Liver (tissue), 8 donors: ENCODE measurements at regions not wholly inside any gene's neighbourhood (a gene's known extent, or its start where the extent isn't known, plus 50 kb on each side); places are given as distances from the start of the nearest gene placed in this dataset.

Source experiments
- DNase-seq: peaks from one replicate; pipeline ENCODE4 v3.0.0-alpha.2; 2017; ENCODE audit warnings: low spot score
- H3K27ac ChIP-seq, 2 donors: one replicate each; pipeline ENCODE4 v1.7.0; 2013; ENCODE audit warnings: inconsistent platforms in 2 of 2, low read length in 2 of 2, control low read depth in 1 of 2, low read depth in 1 of 2, mild to moderate bottlenecking in 1 of 2
- H3K27me3 ChIP-seq, 4 donors: one replicate each; pipeline versions ENCODE4 v1.6.1 to v1.7.0; 2013; ENCODE audit warnings: low read length in 3 of 4, inconsistent platforms in 1 of 4, mild to moderate bottlenecking in 1 of 4, moderate library complexity in 1 of 4; ENCODE audit not compliant: control insufficient read depth in 4 of 4, insufficient read depth in 4 of 4
- H3K36me3 ChIP-seq, 4 donors: one replicate each; pipeline versions ENCODE4 v1.6.1 to v1.7.0; 2013; ENCODE audit warnings: low read length in 3 of 4, mild to moderate bottlenecking in 3 of 4, low read depth in 1 of 4, moderate library complexity in 1 of 4; ENCODE audit not compliant: control insufficient read depth in 4 of 4, insufficient read depth in 3 of 4
- H3K4me1 ChIP-seq, 4 donors: one replicate each; pipeline versions ENCODE4 v1.6.1 to v1.7.0; 2013; ENCODE audit warnings: low read length in 3 of 4, mild to moderate bottlenecking in 3 of 4, moderate library complexity in 1 of 4; ENCODE audit not compliant: control insufficient read depth in 4 of 4, insufficient read depth in 4 of 4
- H3K4me3 ChIP-seq, 3 donors: one replicate each; pipeline versions ENCODE4 v1.6.1 to v1.7.0; 2013; ENCODE audit warnings: low read length in 3 of 3, control low read depth in 1 of 3, low read depth in 1 of 3, mild to moderate bottlenecking in 1 of 3
- H3K9ac ChIP-seq, 2 donors: one replicate each; pipeline ENCODE4 v1.7.0; 2013; ENCODE audit warnings: low read length in 2 of 2, mild to moderate bottlenecking in 2 of 2, moderate library complexity in 2 of 2, control low read depth in 1 of 2, low read depth in 1 of 2
- H3K9me3 ChIP-seq, 4 donors: one replicate each; pipeline versions ENCODE4 v1.6.1 to v1.7.0; 2013; ENCODE audit warnings: low read length in 3 of 4; ENCODE audit not compliant: control insufficient read depth in 4 of 4
- EGR1 ChIP-seq, 2 donors: IDR thresholded peaks; 2 replicates each; pipeline ENCODE4 v1.6.1; 2016 to 2018; ENCODE audit warnings: antibody characterized with exemption in 2 of 2, low read depth in 2 of 2
- FOXA2 ChIP-seq: IDR thresholded peaks from 2 replicates; pipeline ENCODE4 v1.6.1; 2016; ENCODE audit warnings: antibody characterized with exemption
- GABPA ChIP-seq, 2 donors: IDR thresholded peaks in 1 of 2; conservative IDR thresholded peaks in 1 of 2; 2 replicates each; pipeline ENCODE4 v1.6.1; 2016; ENCODE audit warnings: antibody characterized with exemption in 2 of 2, mild to moderate bottlenecking in 1 of 2, moderate library complexity in 1 of 2
- HNF4A ChIP-seq, 2 donors: conservative IDR thresholded peaks; 2 replicates each; pipeline ENCODE4 v1.6.1; 2016; ENCODE audit warnings: antibody characterized with exemption in 2 of 2, mild to moderate bottlenecking in 2 of 2
- HNF4G ChIP-seq: IDR thresholded peaks from 2 replicates; pipeline ENCODE4 v1.6.1; 2016; ENCODE audit warnings: antibody characterized with exemption
- JUND ChIP-seq, 2 donors: IDR thresholded peaks; 2 replicates each; pipeline ENCODE4 v1.6.1; 2016; ENCODE audit warnings: antibody characterized with exemption in 2 of 2
- NR2F2 ChIP-seq: IDR thresholded peaks from 2 replicates; pipeline ENCODE4 v1.6.1; 2016; ENCODE audit warnings: antibody characterized with exemption
- RAD21 ChIP-seq, 2 donors: IDR thresholded peaks; 2 replicates each; pipeline ENCODE4 v1.6.1; 2016; ENCODE audit warnings: antibody characterized with exemption in 2 of 2, mild to moderate bottlenecking in 2 of 2
- RXRA ChIP-seq, 2 donors: IDR thresholded peaks; 2 replicates each; pipeline ENCODE4 v1.6.1; 2017 to 2018; ENCODE audit warnings: antibody characterized with exemption in 2 of 2, mild to moderate bottlenecking in 1 of 2
- SP1 ChIP-seq: IDR thresholded peaks from 2 replicates; pipeline ENCODE4 v1.6.1; 2018; ENCODE audit warnings: antibody characterized with exemption, mild to moderate bottlenecking
- TAF1 ChIP-seq: conservative IDR thresholded peaks from 2 replicates; pipeline ENCODE4 v1.6.1; 2016; ENCODE audit warnings: antibody characterized with exemption, mild to moderate bottlenecking
- YY1 ChIP-seq: IDR thresholded peaks from 2 replicates; pipeline ENCODE4 v1.6.1; 2016; ENCODE audit warnings: antibody characterized with exemption, mild to moderate bottlenecking
- WGBS: extraction: QIAGEN DNeasy Blood & Tissue Kit; methylation state at CpG from one replicate; pipeline ENCODE4 v1.1.7; 2013; 5-methylcytosine and 5-hydroxymethylcytosine counted together
- TF ChIP-seq, protein P1 (sequence below): IDR thresholded peaks from 2 replicates; pipeline ENCODE4 v1.6.1; 2016; ENCODE audit warnings: antibody characterized with exemption
- TF ChIP-seq, protein P2 (sequence below): IDR thresholded peaks from 2 replicates; pipeline ENCODE4 v1.6.1; 2016; ENCODE audit warnings: antibody characterized with exemption, mild to moderate bottlenecking
- TF ChIP-seq, protein P3 (sequence below): fragments of 150-350 bp; IDR thresholded peaks from 2 replicates; pipeline ENCODE4 v1.5.1; 2017; ENCODE audit warnings: improper control_type of control experiment, low read depth, low read length; ENCODE audit not compliant: missing input control
- TF ChIP-seq, protein P4 (sequence below): IDR thresholded peaks from 2 replicates; pipeline ENCODE4 v1.6.1; 2016; ENCODE audit warnings: antibody characterized with exemption
- TF ChIP-seq, protein P5 (sequence below): IDR thresholded peaks from 2 replicates; pipeline ENCODE4 v1.6.1; 2016; ENCODE audit warnings: antibody characterized with exemption
- donor health status: healthy.
- donor health status: healthy.
- donor health status: healthy.
- donor health status: healthy.
- donor health status: healthy.

DNA sequence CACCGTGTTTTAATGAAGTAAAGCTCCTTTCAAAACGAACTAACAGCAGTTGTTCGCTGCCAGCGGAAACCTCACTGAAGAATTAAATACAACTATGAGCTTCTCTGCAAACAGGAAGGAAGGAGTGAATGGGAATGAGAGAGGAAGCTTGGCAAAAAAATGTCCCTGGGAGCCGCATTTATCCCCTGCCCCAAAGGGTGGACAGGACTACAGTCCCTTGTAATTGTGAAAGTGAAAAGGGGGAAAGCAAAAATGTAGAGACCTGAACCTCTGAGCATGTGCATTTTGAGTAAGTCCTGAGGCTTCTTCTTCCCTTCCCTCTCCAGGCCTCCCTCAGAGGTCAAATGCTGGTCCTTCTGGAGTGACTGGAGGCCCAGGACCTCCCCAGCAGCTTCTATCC is 53.8 kb upstream of the BMP2K start:
- no peak overlapping the region for H3K27ac ChIP-seq
- no peak for DNase-seq
- H3K27me3 ChIP-seq, result no peaks in the 10 kb centered on the region
- H3K9me3 ChIP-seq, result no peaks in the 10 kb centered on the region
- TF ChIP-seq EGR1 (IDR thresholded peaks at IDR 0.05; ENCODE audit: low read depth in 2 of 2) (no peak), HNF4A (conservative IDR thresholded peaks at IDR 0.05) (no peak), GABPA (IDR thresholded peaks at IDR 0.05 in 1 of 2, conservative IDR thresholded peaks at IDR 0.05 in 1 of 2) (no peak)
- TF ChIP-seq, protein P1, sequence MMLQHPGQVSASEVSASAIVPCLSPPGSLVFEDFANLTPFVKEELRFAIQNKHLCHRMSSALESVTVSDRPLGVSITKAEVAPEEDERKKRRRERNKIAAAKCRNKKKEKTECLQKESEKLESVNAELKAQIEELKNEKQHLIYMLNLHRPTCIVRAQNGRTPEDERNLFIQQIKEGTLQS, result no peak
- TF ChIP-seq, protein P2, sequence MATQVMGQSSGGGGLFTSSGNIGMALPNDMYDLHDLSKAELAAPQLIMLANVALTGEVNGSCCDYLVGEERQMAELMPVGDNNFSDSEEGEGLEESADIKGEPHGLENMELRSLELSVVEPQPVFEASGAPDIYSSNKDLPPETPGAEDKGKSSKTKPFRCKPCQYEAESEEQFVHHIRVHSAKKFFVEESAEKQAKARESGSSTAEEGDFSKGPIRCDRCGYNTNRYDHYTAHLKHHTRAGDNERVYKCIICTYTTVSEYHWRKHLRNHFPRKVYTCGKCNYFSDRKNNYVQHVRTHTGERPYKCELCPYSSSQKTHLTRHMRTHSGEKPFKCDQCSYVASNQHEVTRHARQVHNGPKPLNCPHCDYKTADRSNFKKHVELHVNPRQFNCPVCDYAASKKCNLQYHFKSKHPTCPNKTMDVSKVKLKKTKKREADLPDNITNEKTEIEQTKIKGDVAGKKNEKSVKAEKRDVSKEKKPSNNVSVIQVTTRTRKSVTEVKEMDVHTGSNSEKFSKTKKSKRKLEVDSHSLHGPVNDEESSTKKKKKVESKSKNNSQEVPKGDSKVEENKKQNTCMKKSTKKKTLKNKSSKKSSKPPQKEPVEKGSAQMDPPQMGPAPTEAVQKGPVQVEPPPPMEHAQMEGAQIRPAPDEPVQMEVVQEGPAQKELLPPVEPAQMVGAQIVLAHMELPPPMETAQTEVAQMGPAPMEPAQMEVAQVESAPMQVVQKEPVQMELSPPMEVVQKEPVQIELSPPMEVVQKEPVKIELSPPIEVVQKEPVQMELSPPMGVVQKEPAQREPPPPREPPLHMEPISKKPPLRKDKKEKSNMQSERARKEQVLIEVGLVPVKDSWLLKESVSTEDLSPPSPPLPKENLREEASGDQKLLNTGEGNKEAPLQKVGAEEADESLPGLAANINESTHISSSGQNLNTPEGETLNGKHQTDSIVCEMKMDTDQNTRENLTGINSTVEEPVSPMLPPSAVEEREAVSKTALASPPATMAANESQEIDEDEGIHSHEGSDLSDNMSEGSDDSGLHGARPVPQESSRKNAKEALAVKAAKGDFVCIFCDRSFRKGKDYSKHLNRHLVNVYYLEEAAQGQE, result no peak
- WGBS, result 73% methylated on average over 5 of the region's 5 CpGs
- H3K36me3 ChIP-seq, result no peaks in the 10 kb centered on the region
- no peak overlapping the region for H3K9ac ChIP-seq
- H3K4me1 ChIP-seq, result peaks cover 0 to 12% (median 3%) of the 10 kb centered on the region in 4 donors
- H3K4me3 ChIP-seq, result no peak overlapping the region

DNA sequence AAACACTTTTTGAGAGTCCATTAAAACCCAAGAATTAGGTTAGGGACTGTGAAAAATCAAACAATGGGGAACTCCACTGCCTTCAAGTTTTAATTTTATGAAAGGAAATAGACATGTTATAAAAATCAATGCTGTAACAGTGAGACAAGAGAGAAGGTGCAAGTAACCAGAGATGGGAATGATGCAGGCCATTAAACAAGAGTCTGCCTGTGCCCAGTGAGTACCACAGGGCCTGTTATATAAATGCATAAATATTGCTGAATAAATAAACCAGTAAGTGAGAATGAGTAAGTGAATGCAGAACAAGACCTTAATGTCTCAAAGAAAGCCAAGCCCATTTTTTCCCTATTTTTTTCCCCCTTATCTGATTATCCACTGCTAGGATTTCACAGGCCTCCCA is 53.3 kb upstream of the BMP2K start:
- Histone ChIP-seq H3K27me3 (no peaks in the 10 kb centered on the region), H3K4me1 (peaks cover 0 to 12% (median 3%) of the 10 kb centered on the region in 4 donors), H3K9ac (no peak overlapping the region), H3K36me3 (no peaks in the 10 kb centered on the region), H3K27ac (no peak overlapping the region), H3K4me3 (no peak overlapping the region), H3K9me3 (no peaks in the 10 kb centered on the region)
- no peak for TF ChIP-seq HNF4G
- no peak for TF ChIP-seq EGR1 (IDR thresholded peaks at IDR 0.05; ENCODE audit: low read depth in 2 of 2)
- TF ChIP-seq, protein P3, sequence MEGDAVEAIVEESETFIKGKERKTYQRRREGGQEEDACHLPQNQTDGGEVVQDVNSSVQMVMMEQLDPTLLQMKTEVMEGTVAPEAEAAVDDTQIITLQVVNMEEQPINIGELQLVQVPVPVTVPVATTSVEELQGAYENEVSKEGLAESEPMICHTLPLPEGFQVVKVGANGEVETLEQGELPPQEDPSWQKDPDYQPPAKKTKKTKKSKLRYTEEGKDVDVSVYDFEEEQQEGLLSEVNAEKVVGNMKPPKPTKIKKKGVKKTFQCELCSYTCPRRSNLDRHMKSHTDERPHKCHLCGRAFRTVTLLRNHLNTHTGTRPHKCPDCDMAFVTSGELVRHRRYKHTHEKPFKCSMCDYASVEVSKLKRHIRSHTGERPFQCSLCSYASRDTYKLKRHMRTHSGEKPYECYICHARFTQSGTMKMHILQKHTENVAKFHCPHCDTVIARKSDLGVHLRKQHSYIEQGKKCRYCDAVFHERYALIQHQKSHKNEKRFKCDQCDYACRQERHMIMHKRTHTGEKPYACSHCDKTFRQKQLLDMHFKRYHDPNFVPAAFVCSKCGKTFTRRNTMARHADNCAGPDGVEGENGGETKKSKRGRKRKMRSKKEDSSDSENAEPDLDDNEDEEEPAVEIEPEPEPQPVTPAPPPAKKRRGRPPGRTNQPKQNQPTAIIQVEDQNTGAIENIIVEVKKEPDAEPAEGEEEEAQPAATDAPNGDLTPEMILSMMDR, result no peak
- no peak for TF ChIP-seq FOXA2
- no peak for TF ChIP-seq TAF1
- no peak for TF ChIP-seq NR2F2
- TF ChIP-seq, protein P4, sequence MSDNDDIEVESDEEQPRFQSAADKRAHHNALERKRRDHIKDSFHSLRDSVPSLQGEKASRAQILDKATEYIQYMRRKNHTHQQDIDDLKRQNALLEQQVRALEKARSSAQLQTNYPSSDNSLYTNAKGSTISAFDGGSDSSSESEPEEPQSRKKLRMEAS, result no peak
- TF ChIP-seq, protein P5, sequence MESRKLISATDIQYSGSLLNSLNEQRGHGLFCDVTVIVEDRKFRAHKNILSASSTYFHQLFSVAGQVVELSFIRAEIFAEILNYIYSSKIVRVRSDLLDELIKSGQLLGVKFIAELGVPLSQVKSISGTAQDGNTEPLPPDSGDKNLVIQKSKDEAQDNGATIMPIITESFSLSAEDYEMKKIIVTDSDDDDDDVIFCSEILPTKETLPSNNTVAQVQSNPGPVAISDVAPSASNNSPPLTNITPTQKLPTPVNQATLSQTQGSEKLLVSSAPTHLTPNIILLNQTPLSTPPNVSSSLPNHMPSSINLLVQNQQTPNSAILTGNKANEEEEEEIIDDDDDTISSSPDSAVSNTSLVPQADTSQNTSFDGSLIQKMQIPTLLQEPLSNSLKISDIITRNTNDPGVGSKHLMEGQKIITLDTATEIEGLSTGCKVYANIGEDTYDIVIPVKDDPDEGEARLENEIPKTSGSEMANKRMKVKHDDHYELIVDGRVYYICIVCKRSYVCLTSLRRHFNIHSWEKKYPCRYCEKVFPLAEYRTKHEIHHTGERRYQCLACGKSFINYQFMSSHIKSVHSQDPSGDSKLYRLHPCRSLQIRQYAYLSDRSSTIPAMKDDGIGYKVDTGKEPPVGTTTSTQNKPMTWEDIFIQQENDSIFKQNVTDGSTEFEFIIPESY, result no peak
- no peak for TF ChIP-seq RAD21 (IDR thresholded peaks at IDR 0.05)
- TF ChIP-seq RXRA (IDR thresholded peaks at IDR 0.05), result no peak
- TF ChIP-seq HNF4A (conservative IDR thresholded peaks at IDR 0.05), result no peak
- TF ChIP-seq, protein P2, result no peak
- no peak for TF ChIP-seq SP1
- TF ChIP-seq YY1, result no peak
- no peak for TF ChIP-seq JUND (IDR thresholded peaks at IDR 0.05)
- no peak for TF ChIP-seq GABPA (IDR thresholded peaks at IDR 0.05 in 1 of 2, conservative IDR thresholded peaks at IDR 0.05 in 1 of 2)
- TF ChIP-seq, protein P1, result no peak
- no peak for DNase-seq
